ENCODE measurements at regions not wholly inside any gene's neighbourhood (a gene's known extent, or its start where the extent isn't known, plus 50 kb on each side); places are given as distances from the start of the nearest gene placed in this dataset.

- no peak for DNase-seq
Measured at GRCh38 chr13:64347664-64348063, 2882.5 kb downstream of the PCDH9 start.

GRCh38 chr13:64339373-64340063 is 2890.6 kb downstream of the PCDH9 start:
- DNase-seq = no peak

- no peak for DNase-seq
Measured at GRCh38 chr13:64338671-64339070, 2891.5 kb downstream of the PCDH9 start.

GRCh38 chr13:64333888-64334287 is 2896.2 kb downstream of the PCDH9 start:
- DNase-seq = no peak

GRCh38 chr13:64332048-64332447 is 2898.1 kb downstream of the PCDH9 start:
- no peak for DNase-seq

- no peak for DNase-seq
Measured at GRCh38 chr13:64327505-64328194, 2902.5 kb downstream of the PCDH9 start.

GRCh38 chr13:64314331-64314730 is 2898.7 kb upstream of the PCDH20 start:
- no peak for DNase-seq

- no peak for DNase-seq
Measured at GRCh38 chr13:64311948-64312347, 2896.3 kb upstream of the PCDH20 start.

GRCh38 chr13:64311112-64311511 is 2895.5 kb upstream of the PCDH20 start:
- no peak for DNase-seq

GRCh38 chr13:64305246-64305645 is 2889.6 kb upstream of the PCDH20 start:
- DNase-seq = no peak

GRCh38 chr13:64300239-64300638 is 2884.6 kb upstream of the PCDH20 start:
- DNase-seq = no peak

GRCh38 chr13:64293923-64294322 is 2878.3 kb upstream of the PCDH20 start:
- DNase-seq = no peak

- no peak for DNase-seq
Measured at GRCh38 chr13:64289702-64290101, 2874.1 kb upstream of the PCDH20 start.

- no peak for DNase-seq
Measured at GRCh38 chr13:64283926-64284325, 2868.3 kb upstream of the PCDH20 start.

- no peak for DNase-seq
Measured at GRCh38 chr13:64278493-64278892, 2862.8 kb upstream of the PCDH20 start.

- DNase-seq = no peak
Measured at GRCh38 chr13:64277097-64277496, 2861.4 kb upstream of the PCDH20 start.

- DNase-seq = no peak
Measured at GRCh38 chr13:64276232-64276631, 2860.6 kb upstream of the PCDH20 start.

- no peak for DNase-seq
Measured at GRCh38 chr13:64274481-64275217, 2859.0 kb upstream of the PCDH20 start.

GRCh38 chr13:64273780-64274179 is 2858.1 kb upstream of the PCDH20 start:
- DNase-seq = no peak

- DNase-seq = no peak
Measured at GRCh38 chr13:64272681-64273080, 2857.0 kb upstream of the PCDH20 start.

- DNase-seq = no peak
Measured at GRCh38 chr13:64266024-64266423, 2850.4 kb upstream of the PCDH20 start.

GRCh38 chr13:64263285-64263684 is 2847.6 kb upstream of the PCDH20 start:
- no peak for DNase-seq

GRCh38 chr13:64256751-64257150 is 2841.1 kb upstream of the PCDH20 start:
- no peak for DNase-seq

GRCh38 chr13:64255988-64256387 is 2840.3 kb upstream of the PCDH20 start:
- no peak for DNase-seq
